ENCODE measurements at regions not wholly inside any gene's neighbourhood (a gene's known extent, or its start where the extent isn't known, plus 50 kb on each side); places are given as distances from the start of the nearest gene placed in this dataset.

GRCh38 chr2:67701011-67701410 lies 303.9 kb downstream of the ETAA1 start:
- no peak for DNase-seq (ENCODE audit: low read depth)
- TF ChIP-seq CTCF (conservative IDR thresholded peaks at IDR 0.05; ENCODE audit: low read length): no peak
- no peak overlapping the region for H3K4me3 ChIP-seq (ENCODE audit: low read length)

GRCh38 chr2:67702284-67702683 lies 305.2 kb downstream of the ETAA1 start:
- DNase-seq (ENCODE audit: low read depth): no peak
- no peak overlapping the region for H3K4me3 ChIP-seq (ENCODE audit: low read length)
- TF ChIP-seq CTCF (conservative IDR thresholded peaks at IDR 0.05; ENCODE audit: low read length): no peak

GRCh38 chr2:67702937-67703336 lies 305.8 kb downstream of the ETAA1 start:
- no peak for DNase-seq (ENCODE audit: low read depth)
- no peak overlapping the region for H3K4me3 ChIP-seq (ENCODE audit: low read length)
- TF ChIP-seq CTCF (conservative IDR thresholded peaks at IDR 0.05; ENCODE audit: low read length): no peak

GRCh38 chr2:67706082-67706481 lies 308.9 kb downstream of the ETAA1 start:
- no peak for DNase-seq (ENCODE audit: low read depth)
- no peak overlapping the region for H3K4me3 ChIP-seq (ENCODE audit: low read length)
- TF ChIP-seq CTCF (conservative IDR thresholded peaks at IDR 0.05; ENCODE audit: low read length): no peak

GRCh38 chr2:67707896-67708295 lies 310.8 kb downstream of the ETAA1 start:
- no peak for TF ChIP-seq CTCF (conservative IDR thresholded peaks at IDR 0.05; ENCODE audit: low read length)
- DNase-seq (ENCODE audit: low read depth): no peak
- H3K4me3 ChIP-seq (ENCODE audit: low read length): no peak overlapping the region

GRCh38 chr2:67709835-67710234 lies 312.7 kb downstream of the ETAA1 start:
- DNase-seq (ENCODE audit: low read depth): no peak
- TF ChIP-seq CTCF (conservative IDR thresholded peaks at IDR 0.05; ENCODE audit: low read length): no peak
- H3K4me3 ChIP-seq (ENCODE audit: low read length): no peak overlapping the region

- no peak for TF ChIP-seq CTCF (conservative IDR thresholded peaks at IDR 0.05; ENCODE audit: low read length)
- no peak for DNase-seq (ENCODE audit: low read depth)
- no peak overlapping the region for H3K4me3 ChIP-seq (ENCODE audit: low read length)
Measured at GRCh38 chr2:67712484-67712883, 315.4 kb downstream of the ETAA1 start.
